GM21515 (cell line): ENCODE measurements at regions not wholly inside any gene's neighbourhood (a gene's known extent, or its start where the extent isn't known, plus 50 kb on each side); places are given as distances from the start of the nearest gene placed in this dataset.
"Not testable (repeated sequence)": the region's sequence is repeated elsewhere in the genome, so short reads cannot be mapped to it uniquely, and the experiment has no call there.

Experiments used
- ATAC-seq: cut with Tn5 transposase; IDR thresholded peaks from one replicate; pipeline ENCODE4 v1.9.1; 2021; ENCODE audit not compliant: unreplicated experiment

DNA sequence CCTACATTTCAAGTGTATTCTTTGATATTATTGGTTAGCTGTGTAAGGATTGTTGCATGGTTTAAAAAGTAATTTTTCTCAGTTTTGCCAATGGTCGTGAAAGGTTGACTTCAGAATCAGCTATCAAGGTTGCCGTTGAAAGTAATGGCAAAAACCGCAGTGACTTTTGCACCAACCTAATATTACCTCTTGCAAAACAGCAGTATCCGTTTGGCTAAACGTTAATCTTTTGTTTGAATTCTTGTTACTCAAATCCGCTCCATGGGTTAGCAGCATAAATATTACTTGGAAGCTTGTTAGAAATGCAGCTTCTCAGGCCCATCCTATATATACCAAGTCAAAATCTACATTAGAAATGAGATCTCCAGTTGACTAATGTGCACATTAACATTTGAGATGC lies 141.6 kb upstream of the PRSS12 start:
- not testable (repeated sequence) for ATAC-seq

DNA sequence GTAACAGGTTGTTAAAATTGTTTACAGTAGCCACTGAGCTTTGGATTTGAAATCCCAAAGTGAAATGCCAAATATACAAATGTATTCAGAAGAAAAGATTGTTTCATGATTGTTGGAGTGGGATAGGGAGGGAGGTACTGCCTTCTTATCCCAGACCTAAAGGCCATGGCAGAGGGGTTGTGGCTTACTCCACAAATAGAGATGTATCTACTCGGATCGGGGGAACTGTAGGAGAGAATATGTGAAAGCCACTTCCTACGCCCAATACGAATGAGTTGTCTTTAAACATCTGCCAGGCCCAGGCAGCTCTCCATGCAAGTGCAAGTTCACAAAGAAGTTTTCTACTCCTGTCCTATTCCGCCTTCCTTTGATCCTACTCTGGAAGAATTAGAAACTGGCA lies 150.2 kb upstream of the PRSS12 start:
- not testable (repeated sequence) for ATAC-seq

DNA sequence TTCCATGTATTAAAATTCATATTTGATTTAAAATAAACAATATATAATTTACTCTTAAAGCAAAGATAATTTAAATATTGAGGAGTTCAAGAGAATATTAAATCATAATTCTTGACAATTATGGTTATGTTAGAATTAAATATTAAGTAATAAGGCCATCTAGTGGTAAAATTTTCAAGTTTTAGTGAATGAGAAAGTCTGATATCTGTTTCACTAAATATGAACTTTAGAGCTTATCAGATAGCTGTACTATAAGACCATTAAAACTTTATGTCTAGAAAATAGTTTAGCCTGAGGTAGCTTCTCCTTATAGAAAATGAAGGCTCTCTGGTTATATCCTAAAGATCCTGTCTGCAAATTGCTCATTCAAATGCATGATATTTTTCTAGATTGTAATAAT lies 152.1 kb upstream of the PRSS12 start:
- not testable (repeated sequence) for ATAC-seq

DNA sequence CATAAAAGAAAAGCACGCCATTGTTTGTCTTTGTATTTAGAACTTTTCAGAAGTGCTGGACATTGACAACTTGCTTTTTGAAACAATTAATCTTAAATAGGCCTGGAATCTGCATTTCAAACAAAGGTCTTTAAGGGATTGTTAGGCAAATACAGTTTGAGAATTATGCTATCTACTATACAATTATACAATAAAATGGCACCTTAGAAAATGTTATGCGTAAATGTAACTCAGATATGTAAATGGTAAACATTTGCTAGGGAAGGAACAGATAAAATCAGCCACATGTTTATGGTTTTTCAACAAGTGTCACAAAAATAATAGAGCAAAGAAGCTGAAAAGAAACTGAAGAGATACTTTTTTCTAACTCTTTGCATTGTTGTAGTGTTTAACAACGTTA lies 152.7 kb upstream of the PRSS12 start:
- ATAC-seq = not testable (repeated sequence)

DNA sequence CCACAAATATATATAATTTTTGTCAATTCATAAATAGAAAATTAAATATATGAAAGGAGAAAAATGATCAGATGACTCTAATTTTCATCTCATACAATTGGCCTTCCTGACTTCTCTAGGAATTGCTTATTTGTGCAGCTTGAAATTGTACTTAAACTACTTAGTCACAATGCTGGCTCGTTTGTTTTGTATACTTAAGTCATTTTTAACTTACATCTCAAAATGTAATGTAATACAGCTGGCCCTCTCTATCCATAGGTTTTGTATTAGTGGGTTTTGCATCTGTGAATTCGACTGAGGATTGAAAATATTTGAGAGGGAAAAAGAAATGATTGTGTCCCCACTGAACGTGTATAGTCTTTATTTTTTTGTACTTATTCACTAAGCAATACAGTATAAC lies 160.1 kb upstream of the PRSS12 start:
- ATAC-seq = not testable (repeated sequence)

DNA sequence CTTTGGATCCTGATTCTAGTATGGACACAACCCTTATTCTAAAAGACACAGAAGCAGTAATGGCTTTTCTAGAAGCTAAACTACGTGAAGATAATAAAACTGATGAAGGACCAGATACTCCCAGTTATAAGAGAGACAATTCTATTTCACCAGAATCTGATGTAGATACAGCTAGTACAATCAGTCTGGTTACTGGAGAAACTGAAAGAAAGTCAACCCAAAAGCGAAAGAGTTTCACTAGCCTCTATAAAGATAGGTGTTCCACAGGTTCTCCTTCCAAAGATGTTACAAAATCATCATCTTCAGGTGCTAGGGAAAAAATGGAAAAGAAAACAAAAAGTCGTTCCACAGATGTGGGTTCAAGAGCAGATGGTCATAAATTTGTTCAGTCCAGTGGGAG lies 161.5 kb upstream of the PRSS12 start:
- not testable (repeated sequence) for ATAC-seq

DNA sequence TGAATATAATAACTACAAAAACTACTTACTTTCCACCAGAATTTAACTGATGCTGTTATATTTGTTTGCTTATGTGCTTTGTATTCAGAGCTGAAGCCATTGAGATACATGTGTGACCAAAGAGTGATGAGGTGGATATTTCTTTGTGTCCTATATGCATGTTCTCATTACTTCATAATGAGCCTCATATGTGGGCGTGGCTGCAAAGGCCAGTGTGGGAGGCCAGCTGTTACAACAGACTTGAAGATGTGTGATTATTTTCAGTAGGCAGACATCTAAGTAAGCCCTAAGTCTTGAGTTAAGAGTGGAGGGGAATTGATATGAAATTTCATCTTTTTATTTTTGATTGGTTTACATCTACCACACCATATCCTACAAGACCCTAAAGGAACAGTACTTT lies 163.3 kb upstream of the PRSS12 start:
- ATAC-seq = not testable (repeated sequence)

DNA sequence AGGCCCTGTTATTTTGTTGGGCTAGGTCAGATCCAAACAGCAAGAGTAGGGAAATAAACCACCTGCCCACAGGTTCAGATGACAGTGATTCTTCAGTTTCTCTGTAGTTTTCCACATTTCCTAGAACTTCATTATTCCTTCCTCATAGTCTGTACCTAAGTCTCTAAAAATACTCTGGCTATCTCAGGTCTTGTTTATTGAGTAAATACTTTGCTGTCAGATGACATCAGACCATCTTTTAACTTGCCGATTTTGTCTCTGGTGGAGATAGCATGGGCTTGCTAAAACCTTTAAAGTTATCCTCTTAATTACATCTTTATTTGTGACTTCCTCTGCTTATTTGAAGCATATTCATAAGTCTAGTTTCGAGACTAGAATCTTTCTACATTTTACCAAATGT lies 155.1 kb upstream of the METTL14 start:
- not testable (repeated sequence) for ATAC-seq

DNA sequence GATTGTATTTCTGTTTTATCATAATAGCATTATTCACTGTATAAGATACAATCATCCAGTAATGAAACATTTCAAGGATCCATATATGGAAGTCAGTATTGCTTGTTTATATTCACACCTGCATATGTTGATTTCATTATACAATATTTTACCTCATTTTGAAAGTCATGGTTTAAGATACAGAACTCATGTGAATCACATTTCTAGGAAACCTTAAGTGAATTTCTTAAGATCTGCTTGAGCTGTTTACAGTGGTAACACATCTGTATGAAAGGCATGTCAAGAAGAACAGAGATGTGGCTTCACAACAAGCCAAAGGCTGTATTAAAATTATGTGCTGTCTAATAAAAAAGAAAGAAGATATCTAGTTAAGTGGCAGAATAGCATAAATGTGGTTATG lies 153.2 kb upstream of the METTL14 start:
- not testable (repeated sequence) for ATAC-seq

DNA sequence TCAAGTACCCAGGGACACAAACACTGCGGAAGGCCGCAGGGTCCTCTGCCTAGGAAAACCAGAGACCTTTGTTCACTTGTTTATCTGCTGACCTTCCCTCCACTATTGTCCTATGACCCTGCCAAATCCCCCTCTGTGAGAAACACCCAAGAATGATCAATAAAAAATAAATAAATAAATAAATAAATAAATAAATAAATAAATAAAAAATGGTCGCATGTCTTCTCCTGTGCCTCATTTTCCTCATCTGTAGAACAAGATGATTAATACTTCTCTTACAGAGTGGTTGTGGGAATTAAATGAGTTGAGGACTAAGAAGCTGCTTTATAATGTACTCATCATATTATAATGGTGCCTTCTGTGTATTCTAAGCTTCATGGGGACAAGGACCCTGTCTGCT lies 149.4 kb upstream of the METTL14 start:
- ATAC-seq = not testable (repeated sequence)

DNA sequence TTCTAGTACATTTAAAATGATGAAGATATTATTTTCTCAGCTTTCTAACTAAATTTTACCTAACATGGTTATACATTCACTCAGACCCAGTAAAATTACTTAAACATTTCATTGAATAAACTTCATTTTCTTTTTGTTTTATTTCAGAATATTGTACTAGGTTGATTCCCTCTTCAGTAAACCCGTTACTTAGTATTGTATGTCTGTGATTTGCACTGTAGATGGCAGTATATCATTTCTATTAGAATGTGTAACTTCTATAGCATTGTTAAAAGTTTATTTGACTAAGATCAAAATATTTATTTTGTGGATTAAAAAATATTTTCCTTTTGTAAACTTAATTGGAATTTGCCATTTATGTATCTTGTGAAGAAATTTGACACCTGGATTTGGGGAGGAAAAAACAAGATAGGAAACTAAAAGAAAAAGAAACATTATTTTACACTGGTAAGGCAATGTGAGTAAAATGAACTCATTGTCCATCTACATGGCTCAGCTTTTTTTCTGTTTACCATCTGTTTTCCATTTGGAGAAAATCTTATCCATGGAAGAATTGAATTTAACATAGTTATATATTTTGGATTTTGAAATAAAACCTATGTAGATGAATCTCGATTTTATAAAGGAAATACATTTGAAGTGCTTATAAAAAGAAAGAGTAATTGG lies 145.6 kb upstream of the METTL14 start:
- not testable (repeated sequence) for ATAC-seq

DNA sequence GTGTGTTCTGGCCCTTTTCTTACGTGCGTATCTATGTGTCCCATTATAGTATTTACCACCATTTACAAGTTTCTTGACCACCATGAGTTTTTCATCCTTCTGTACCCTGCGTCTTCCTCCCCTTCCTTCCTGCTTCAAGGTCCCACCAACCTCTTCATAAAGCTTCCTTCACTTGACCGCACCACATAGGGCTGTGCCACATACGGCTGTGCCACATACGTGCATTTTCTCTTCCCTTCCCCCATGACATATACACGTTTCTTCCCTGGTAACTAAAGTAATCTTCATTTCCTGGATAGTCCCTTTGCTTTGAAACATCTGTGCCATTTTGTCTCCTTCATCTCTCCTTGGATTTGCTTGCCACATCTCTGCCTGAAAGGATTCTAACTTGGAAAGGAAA lies 128.6 kb upstream of the METTL14 start:
- not testable (repeated sequence) for ATAC-seq

DNA sequence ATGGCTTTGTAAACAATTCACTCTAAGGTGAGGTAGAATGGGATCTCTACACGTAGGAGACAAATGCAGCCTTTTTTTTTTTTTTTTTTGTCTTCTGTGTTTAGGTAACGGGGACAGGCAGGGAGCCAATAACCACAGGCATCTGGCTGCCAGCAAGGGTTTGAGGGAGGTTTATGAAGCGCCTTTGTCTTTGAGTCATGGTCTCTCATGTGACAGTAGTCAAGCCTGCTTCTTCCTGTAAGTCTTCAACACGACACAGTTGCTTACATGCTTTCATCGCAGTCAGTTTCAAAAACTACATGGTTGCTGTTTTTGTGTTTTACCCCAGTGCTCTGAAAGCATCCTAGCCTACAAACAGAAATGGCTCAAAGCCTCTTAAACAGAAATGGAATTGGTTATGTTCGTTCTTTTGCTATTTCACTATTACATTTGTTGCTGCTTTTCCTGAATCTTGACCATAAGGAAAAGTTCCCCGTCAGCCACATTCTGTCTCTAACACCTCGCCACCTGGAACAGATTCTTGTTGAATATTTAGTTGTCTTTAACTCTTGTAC lies 127.8 kb upstream of the METTL14 start:
- ATAC-seq = no peak

DNA sequence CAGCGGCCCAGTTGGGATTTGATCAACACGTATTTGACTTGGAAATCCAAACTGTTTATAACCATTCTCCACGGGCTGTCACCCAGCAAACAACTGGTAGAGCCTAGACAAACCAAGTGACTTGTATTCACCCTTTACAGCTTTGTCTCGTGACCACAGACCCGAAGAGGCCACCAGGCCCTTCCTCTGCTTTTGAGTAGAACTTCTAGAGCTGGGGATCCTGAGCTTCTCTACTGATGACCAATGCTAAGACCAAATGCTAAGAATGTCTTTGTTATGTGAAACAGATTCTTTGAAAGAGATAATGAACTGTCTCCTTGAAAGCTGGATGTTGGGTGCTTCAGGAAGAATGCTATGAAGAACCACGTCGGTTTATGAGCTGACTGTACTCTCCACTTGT lies 127.0 kb upstream of the METTL14 start:
- not testable (repeated sequence) for ATAC-seq

DNA sequence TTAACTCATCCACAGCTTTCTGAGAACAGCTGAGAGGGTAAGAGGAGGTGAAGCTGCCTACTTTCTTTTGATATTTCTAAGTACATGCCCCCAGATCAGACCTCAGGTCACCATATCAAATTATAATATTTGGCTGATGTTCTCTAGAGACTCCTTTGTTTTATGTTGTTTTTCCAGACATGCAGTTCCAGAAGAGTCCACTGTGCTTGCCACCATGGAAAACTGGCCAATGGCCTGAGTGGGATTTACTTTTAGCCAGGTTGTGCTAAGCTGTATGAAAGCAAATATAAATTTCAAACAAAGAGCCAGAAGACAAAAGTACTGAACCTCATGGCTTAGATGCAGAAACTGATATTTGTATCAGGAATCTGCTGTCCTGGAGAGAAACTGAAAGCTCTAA lies 123.6 kb upstream of the METTL14 start:
- ATAC-seq = not testable (repeated sequence)

DNA sequence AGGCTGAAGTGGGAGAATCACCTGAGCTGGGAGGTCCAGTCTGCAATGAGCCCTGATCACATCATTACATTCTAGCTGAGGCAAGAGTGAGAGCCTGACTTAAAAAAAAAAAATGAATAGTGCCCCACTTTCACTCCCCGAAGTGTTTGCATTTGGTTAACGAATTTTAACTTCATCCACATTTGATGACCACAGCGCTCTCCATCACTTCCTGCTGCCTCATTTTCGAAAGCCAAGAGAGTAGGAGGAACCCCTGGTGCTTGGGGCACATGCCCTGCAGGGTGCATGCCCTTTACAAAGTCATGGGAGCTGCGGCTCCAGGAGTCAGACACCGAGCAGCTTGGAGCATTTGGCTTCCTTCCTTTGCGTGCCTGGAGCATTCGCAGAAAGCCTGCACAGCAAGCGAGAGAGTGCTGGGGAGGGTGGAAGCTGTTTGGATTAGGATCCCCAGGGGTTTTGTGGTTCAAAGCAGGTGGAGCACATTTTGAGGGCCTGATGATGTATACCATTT lies 119.1 kb upstream of the METTL14 start:
- peak; percentile 81 for ATAC-seq

DNA sequence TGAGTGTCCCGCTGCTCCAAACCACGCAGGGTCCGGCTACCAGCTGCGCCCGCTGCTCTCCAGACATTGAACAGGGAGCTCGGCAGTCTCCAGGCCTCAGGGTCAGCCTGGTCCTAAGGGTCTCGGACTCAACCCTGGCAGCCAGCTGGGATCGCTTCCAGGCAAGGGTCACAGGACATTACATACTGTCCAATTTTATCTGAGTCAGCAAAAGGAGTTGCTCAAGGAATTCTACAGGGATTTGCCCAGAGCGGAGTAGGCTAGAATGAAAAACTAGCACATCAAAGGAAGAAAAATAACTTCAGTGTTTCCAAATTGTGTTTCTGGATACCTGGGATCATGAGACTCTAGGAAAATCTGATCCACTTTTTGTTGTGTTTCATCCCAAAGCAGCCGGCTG lies 112.2 kb upstream of the METTL14 start:
- ATAC-seq = not testable (repeated sequence)

DNA sequence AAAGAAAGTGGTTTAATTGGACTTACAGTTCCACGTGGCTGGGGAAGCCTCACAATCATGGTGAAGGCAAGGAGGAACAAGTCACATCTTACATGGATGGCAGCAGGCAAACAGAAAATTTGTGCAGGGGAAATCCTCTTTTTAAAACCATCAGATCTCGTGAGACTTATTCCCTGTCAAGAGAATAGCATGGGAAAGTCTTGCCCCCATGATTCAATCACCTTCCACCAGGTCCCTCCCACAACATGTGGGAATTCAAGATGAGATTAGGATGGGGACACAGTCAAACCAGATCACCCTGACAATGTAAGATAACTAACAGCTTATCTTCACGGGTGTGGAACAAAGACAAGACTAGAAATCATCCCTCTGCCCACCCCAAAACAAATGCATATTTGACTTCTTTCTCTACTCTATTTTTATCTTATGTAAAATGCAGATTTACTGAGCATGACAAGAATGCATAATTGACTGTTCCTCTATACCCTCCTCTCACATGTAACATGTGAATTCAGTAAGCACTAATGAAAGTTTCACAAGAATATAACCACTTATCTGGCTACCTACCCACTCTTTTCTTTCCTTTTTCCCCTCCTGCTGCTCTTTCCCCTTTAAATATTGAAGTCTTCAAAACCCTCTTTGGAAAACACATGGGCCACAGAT lies 110.8 kb upstream of the METTL14 start:
- ATAC-seq = not testable (repeated sequence)

DNA sequence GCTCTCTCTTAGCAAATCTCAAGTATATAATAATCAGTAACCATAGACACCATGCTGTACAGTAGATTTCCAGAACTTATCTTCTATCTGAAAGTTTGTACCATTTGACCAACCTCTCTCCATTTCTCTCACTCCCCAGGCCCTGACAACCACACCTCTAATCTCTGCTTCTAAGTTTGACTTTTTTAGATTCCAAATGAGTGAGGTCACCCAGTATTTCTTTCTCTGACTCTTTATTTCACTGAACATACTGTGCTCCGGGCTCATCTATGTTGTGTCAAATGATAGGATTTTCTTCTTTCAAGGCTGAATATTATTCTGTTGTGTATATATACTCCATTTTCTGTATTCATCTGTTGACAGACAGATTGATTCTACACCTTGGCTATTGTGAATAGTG lies 110.1 kb upstream of the METTL14 start:
- not testable (repeated sequence) for ATAC-seq

DNA sequence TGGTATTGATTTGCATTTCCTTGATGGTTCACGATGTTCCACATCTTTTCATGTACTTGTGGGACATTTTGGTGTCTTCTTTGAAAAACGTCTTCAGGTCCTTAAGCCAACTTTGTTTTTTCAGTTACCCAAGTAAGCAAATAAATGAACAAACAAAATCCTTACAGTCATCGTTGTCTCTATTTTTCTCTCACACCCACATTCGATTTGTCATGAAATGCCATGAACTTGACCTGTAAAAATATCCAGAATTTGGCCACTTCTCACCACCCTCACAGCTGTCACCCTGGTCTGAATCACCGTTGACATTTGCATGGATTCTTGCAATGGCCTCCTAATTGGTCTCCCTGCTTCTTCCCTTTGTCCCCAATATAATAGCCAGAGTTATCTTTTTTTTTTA lies 109.5 kb upstream of the METTL14 start:
- ATAC-seq = not testable (repeated sequence)

DNA sequence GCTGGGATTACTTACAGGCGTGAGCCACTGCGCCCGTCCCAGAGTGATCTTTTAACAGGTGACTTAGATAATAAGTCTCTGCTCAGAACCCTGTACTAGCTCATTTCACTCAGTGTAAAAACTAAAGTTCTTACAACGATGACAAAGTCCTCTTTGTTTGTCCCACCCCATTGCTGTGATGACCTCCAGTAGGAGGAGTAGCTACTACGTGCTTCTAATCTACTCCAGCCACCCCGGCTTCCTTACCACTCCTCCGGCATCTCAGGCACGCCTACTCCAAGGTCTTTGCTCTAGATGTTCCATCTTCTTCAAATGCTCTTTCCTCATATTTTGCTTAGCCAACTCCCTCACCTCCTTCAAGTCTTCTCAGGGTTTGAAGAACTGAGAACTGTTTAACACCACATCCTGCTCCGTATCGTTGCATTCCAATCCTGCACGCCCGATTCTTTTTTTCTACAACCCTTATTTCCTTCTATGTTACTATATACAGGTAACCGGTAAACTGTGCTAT lies 108.4 kb upstream of the METTL14 start:
- not testable (repeated sequence) for ATAC-seq

DNA sequence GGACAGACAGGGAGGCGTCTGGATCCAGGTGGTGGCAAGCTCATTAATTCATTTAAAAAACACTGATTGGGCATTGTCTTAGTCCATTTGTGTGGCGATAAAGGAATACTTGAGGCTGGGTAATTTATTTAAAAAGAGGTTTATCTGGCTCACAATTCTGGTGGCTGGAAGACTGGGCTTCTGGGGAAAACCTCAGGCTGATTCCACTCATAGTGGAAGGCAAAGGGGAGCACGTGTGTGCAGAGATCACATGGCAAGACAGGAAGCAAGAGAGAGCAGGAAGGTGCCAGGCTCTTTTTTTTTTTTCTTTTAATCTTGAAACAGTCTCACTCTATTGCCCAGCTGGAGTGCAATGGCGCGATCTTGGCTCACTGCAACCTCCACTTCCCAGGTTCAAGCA lies 100.2 kb upstream of the METTL14 start:
- no peak for ATAC-seq
